ENCODE measurements at regions not wholly inside any gene's neighbourhood (a gene's known extent, or its start where the extent isn't known, plus 50 kb on each side); places are given as distances from the start of the nearest gene placed in this dataset.

DNA sequence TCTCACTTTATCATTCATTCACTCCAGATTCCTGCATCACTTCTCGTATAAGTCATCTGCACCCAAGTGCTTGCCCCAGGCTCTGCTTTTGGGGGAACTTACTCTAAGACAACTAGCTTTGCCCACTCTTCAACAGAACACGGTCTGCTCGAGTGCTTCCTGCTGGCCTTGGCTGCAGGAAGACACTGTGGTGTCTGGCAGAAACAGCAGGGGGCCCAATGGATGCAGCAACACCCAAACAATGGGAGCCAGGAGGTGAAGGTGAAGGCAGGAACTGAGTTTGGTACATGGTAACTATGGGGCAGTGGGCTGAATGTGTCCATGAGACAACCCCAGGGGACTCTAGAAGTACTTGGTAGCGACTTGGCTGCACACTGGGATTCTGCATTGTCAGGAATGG is 344.0 kb downstream of the REEP3 start:
- TF ChIP-seq JUND (IDR thresholded peaks at IDR 0.05; ENCODE audit: low read depth), result no peak
- in situ Hi-C loops (cut with HindIII; ENCODE audit: low pct_unique_long_range_greater_than_20kb, low sequenced_read_pairs), result no loop called here
- DNase-seq (ENCODE audit: low read depth in 1 of 2, low spot score in 1 of 2), result no peak

- no peak for TF ChIP-seq JUND (IDR thresholded peaks at IDR 0.05; ENCODE audit: low read depth)
- in situ Hi-C loops (cut with HindIII; ENCODE audit: low pct_unique_long_range_greater_than_20kb, low sequenced_read_pairs), result no loop called here
- DNase-seq (ENCODE audit: low read depth in 1 of 2, low spot score in 1 of 2), result peak; percentile 69 to 78
These were observed 345.0 kb downstream of the REEP3 start for GRCh38 chr10:63866075-63866746.

DNA sequence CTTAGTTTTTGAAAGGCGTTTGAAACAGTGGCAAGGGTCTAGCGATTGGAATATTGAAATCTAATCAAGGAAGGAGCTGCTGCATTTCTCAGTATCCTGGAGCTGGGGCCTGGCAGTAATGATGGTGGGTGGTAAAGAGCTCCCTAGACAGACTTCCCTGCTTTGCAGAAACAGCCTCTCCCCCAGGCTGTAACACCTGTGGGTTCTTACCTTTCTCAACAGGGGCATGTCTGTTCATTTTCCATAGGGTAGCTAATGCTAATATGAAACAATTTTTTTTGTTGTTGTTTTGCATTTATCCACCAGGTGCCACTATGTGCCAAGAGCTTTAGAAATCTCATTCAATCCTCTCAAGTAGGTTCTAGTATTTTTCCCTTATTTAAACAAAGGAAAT is 345.5 kb downstream of the REEP3 start:
- in situ Hi-C loops (cut with HindIII; ENCODE audit: low pct_unique_long_range_greater_than_20kb, low sequenced_read_pairs), result no loop called here
- DNase-seq (ENCODE audit: low read depth in 1 of 2, low spot score in 1 of 2), result peak in 1 of 2 experiments; percentile 64
- no peak for TF ChIP-seq JUND (IDR thresholded peaks at IDR 0.05; ENCODE audit: low read depth)

DNA sequence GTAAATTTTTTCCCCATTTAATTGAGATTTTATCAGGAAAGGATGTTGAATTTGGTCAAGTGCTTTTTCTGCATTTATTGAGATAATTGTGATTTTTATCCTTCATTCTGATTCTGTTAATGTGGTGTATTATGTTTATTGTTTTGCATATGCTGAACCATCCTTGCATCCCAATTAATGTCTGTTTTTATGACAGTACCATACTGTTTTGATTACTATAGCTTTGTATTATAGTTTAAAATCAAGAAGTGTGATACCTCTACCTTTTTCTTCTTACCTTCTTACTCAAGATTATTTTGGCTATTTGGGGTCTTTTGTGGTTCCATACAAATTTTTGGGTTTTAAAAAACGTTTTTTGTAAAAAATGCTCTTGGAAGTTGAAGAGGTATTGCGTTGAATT is 357.2 kb downstream of the REEP3 start:
- no peak for DNase-seq (ENCODE audit: low read depth in 1 of 2, low spot score in 1 of 2)
- in situ Hi-C loops (cut with HindIII; ENCODE audit: low pct_unique_long_range_greater_than_20kb, low sequenced_read_pairs), result no loop called here
- no peak for TF ChIP-seq JUND (IDR thresholded peaks at IDR 0.05; ENCODE audit: low read depth)

- in situ Hi-C loops (cut with HindIII; ENCODE audit: low pct_unique_long_range_greater_than_20kb, low sequenced_read_pairs), result no loop called here
These were observed 362.7 kb downstream of the REEP3 start for GRCh38 chr10:63883861-63884260.

DNA sequence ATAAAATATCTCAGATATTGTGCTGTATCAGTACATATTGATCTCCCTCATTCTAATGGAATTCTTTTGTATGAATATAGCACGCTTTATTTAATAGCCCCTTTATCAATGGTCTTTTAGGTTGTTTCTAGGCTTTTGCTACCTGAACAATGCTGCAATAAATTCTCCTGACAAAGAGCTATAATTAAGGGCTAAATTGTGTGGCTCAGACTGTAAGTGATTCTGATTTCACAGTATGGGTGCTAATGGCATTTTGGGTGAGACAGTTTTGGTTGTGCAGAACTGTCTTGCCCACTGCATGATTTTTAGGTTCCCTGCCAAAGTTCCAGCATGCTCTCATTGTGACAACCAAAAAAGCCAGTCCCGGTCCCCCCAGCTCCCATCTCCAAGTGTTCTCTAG is 363.2 kb downstream of the REEP3 start:
- in situ Hi-C loops (cut with HindIII; ENCODE audit: low pct_unique_long_range_greater_than_20kb, low sequenced_read_pairs), result no loop called here
- no peak for DNase-seq (ENCODE audit: low read depth in 1 of 2, low spot score in 1 of 2)
- no peak for TF ChIP-seq JUND (IDR thresholded peaks at IDR 0.05; ENCODE audit: low read depth)

More at GRCh38 chr10:63883861-63884260, 362.7 kb downstream of the REEP3 start:
- TF ChIP-seq JUND (IDR thresholded peaks at IDR 0.05; ENCODE audit: low read depth), result no peak
- DNase-seq (ENCODE audit: low read depth in 1 of 2, low spot score in 1 of 2), result no peak

DNA sequence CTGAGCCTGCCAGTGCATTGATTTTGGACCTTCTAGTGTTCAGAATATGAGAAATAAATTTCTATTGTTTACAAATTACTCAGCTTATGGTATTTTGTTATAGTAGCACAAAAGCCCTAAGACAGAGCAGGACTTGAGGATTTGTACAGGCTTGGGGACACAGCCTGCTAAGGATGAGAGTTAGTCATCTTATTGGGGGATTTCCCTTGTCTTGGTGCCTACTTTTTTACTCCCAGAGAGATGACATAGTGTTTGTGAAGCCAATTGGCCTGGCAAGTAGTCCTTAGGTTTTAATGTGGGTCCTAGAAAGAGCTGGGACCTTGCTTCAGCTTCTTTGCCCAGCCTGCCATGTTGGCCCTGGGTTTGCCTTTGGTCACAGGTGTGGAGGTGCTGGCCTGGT is 364.0 kb downstream of the REEP3 start:
- no peak for DNase-seq (ENCODE audit: low read depth in 1 of 2, low spot score in 1 of 2)
- in situ Hi-C loops (cut with HindIII; ENCODE audit: low pct_unique_long_range_greater_than_20kb, low sequenced_read_pairs), result no loop called here
- no peak for TF ChIP-seq JUND (IDR thresholded peaks at IDR 0.05; ENCODE audit: low read depth)

DNA sequence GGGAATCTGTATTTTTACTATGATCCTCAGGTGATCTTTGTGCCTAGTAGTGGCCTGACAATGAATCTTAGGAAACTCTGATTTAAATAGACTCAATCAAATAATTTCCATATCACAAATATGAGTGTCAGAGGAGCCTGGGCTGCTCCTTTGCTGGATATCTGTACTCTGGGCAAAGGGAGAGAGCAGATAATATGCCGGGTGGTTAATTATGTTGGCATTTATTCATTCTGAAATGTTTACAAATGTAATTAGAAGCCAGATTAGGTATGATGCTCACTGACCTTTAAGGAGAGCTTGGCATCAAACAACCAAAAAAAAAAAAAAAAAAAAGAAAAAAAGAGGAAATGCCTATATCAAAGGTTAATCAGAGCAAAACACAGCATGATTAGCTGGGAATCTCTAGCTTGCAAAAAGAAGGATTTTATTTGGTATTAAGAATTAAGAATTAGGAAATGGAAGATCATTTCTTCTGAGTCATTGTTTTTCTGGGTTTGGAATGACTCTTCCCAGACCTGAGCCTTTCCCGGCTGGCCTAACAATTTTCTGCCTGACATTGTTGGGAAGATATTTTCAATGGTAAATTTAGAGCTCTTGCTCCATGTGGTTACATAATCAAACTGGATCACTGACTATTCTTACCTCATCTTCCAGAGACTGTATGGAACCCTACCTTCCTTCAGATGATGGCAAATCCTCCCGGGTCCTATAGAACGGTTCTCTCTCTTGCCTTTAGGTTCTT is 365.3 kb downstream of the REEP3 start:
- in situ Hi-C loops (cut with HindIII; ENCODE audit: low pct_unique_long_range_greater_than_20kb, low sequenced_read_pairs), result no loop called here
- no peak for DNase-seq (ENCODE audit: low read depth in 1 of 2, low spot score in 1 of 2)
- no peak for TF ChIP-seq JUND (IDR thresholded peaks at IDR 0.05; ENCODE audit: low read depth)

DNA sequence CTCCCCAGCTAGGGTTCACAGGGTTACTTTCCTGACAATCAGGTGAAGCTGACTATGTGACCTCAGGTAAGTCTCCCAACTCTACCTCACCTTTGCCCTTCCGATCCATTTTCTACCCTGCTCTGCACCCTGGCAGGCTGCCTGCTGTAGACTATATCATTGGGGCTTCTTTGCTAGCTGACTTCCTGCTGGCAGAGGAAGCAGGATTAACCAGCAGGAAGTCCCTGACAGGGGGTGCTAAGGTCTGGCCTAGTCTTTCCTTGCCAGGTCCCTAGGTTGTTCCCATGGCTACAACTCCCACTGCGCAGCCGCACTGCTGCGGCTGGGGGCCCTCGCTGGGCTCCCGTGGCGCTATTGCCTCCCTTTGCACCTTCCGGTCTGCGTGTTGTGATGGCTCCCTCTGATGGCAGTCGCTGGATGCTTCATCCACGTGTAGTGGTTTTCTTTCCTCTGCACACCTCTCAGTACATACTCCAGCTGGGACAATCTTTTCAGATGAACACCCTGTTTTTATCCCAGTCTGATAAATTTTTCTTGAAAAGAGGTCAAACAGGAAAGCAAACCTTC is 365.9 kb downstream of the REEP3 start:
- TF ChIP-seq JUND (IDR thresholded peaks at IDR 0.05; ENCODE audit: low read depth), result no peak
- DNase-seq (ENCODE audit: low read depth in 1 of 2, low spot score in 1 of 2), result no peak
- in situ Hi-C loops (cut with HindIII; ENCODE audit: low pct_unique_long_range_greater_than_20kb, low sequenced_read_pairs), result no loop called here

- DNase-seq (ENCODE audit: low read depth in 1 of 2, low spot score in 1 of 2), result no peak
- in situ Hi-C loops (cut with HindIII; ENCODE audit: low pct_unique_long_range_greater_than_20kb, low sequenced_read_pairs), result no loop called here
- TF ChIP-seq JUND (IDR thresholded peaks at IDR 0.05; ENCODE audit: low read depth), result no peak
These were observed 366.6 kb downstream of the REEP3 start for GRCh38 chr10:63887600-63888370.

DNA sequence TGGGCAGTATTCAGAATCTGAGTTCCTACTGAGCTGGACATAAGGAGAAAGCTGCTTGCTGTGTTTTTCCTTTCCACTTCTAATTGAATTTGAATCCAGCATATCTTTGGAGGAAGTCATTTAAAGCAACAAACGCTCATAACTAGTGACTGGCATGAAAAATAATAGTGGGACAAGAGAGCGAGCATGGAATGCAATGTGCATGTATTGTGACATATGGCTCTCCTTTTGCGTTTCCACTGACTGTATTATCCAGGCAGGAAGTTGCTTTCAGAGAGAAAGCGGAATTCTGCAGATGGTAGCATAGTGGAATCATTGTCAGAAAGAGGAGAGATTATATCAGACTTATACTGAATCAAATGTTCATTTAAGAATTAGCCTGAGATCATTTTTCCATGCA is 368.6 kb downstream of the REEP3 start:
- no peak for DNase-seq (ENCODE audit: low read depth in 1 of 2, low spot score in 1 of 2)
- TF ChIP-seq JUND (IDR thresholded peaks at IDR 0.05; ENCODE audit: low read depth), result no peak
- in situ Hi-C loops (cut with HindIII; ENCODE audit: low pct_unique_long_range_greater_than_20kb, low sequenced_read_pairs), result no loop called here

- TF ChIP-seq JUND (IDR thresholded peaks at IDR 0.05; ENCODE audit: low read depth), result no peak
- in situ Hi-C loops (cut with HindIII; ENCODE audit: low pct_unique_long_range_greater_than_20kb, low sequenced_read_pairs), result no loop called here
- DNase-seq (ENCODE audit: low read depth in 1 of 2, low spot score in 1 of 2), result no peak
These were observed 375.8 kb downstream of the REEP3 start for GRCh38 chr10:63896992-63897391.
